Cardiac muscle cell (in vitro differentiated cells and primary cell): ENCODE measurements at regions not wholly inside any gene's neighbourhood (a gene's known extent, or its start where the extent isn't known, plus 50 kb on each side); places are given as distances from the start of the nearest gene placed in this dataset.
A peak's percentile ranks its signal among the peaks of the same experiment; 100 is the strongest.

Experiments
- DNase-seq, 2 donors: peaks; one replicate each; pipeline versions ENCODE4 v3.0.0 to v3.0.0-alpha.2; 2010 to 2017; ENCODE audit warnings: low read depth in 1 of 2, low spot score in 1 of 2
- H3K27ac ChIP-seq: fragments of 200-600 bp; sonication (generic); 2 replicates; pipeline ENCODE4 v1.5.1; 2016
- H3K27me3 ChIP-seq: fragments of 200-600 bp; sonication (generic); 2 replicates; pipeline ENCODE4 v1.6.0; 2016; ENCODE audit warnings: control low read depth
- H3K36me3 ChIP-seq: fragments of 200-600 bp; sonication (generic); 2 replicates; pipeline ENCODE4 v1.5.1; 2016; ENCODE audit warnings: control low read depth
- H3K4me1 ChIP-seq: fragments of 200-600 bp; sonication (generic); 2 replicates; pipeline ENCODE4 v1.8.1; 2017; ENCODE audit warnings: low read depth, mild to moderate bottlenecking, mixed run types
- H3K4me3 ChIP-seq: fragments of 200-600 bp; sonication (generic); 2 replicates; pipeline ENCODE4 v1.5.1; 2016; ENCODE audit warnings: mild to moderate bottlenecking
- H3K9me3 ChIP-seq: fragments of 200-600 bp; sonication (generic); 2 replicates; pipeline ENCODE4 v1.5.1; 2017; ENCODE audit warnings: low read depth, mild to moderate bottlenecking, control low read depth
- TF ChIP-seq, protein P1 (sequence below): IDR thresholded peaks from 2 replicates; pipeline ENCODE4 v1.5.1; 2012; ENCODE audit warnings: low read depth, mild to moderate bottlenecking, low read length

DNA sequence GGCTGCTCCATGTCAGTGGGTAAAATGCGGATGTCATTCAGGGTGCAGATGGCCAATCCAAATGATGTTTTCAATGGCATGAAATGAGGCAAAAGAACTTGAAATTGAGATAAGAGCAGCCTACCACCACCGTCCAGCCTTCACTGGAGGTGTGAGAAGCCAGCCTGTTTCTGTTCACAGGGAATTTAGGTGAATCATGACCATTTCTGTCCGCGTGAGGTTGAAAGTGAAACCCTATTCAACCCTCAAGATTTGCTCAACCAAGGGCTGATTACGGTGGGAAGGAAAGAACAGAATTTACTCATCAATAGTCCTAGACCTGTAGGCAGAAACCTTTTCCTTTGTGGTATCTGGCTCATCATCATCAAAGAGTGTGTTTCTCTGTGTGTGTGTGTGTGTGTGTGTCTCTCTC, 370.7 kb downstream of the COG6 start:
- H3K4me3 ChIP-seq, result no peak overlapping the region
- TF ChIP-seq, protein P1, sequence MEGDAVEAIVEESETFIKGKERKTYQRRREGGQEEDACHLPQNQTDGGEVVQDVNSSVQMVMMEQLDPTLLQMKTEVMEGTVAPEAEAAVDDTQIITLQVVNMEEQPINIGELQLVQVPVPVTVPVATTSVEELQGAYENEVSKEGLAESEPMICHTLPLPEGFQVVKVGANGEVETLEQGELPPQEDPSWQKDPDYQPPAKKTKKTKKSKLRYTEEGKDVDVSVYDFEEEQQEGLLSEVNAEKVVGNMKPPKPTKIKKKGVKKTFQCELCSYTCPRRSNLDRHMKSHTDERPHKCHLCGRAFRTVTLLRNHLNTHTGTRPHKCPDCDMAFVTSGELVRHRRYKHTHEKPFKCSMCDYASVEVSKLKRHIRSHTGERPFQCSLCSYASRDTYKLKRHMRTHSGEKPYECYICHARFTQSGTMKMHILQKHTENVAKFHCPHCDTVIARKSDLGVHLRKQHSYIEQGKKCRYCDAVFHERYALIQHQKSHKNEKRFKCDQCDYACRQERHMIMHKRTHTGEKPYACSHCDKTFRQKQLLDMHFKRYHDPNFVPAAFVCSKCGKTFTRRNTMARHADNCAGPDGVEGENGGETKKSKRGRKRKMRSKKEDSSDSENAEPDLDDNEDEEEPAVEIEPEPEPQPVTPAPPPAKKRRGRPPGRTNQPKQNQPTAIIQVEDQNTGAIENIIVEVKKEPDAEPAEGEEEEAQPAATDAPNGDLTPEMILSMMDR, result no peak
- H3K27me3 ChIP-seq, result no peaks in the 10 kb centered on the region
- no peak overlapping the region for H3K27ac ChIP-seq
- DNase-seq, result peak in 1 of 2 donors; percentile 16
- no peaks in the 10 kb centered on the region for H3K4me1 ChIP-seq
- no peaks in the 10 kb centered on the region for H3K36me3 ChIP-seq
- H3K9me3 ChIP-seq, result no peaks in the 10 kb centered on the region

DNA sequence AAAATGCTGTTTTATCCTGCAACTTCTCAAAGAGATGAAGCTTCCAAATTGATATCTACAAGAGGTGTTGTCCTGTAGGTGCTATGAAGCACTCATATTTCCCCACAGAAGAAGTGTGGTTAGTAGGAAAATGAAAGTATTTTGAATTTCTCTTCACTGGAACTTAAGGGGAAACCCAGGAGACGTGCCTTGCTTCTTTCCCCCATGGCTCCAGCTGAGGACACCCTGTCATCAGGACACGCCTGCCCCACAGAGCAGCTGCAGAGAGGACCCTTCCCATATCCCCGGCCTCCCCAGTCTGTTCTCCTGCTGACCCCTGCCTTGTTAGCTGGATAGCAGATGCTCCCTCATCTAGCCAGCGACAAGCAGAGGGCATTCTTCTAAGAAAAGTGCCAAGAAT, 371.3 kb downstream of the COG6 start:
- TF ChIP-seq, protein P1, result no peak
- no peak overlapping the region for H3K4me3 ChIP-seq
- H3K9me3 ChIP-seq, result no peaks in the 10 kb centered on the region
- no peaks in the 10 kb centered on the region for H3K4me1 ChIP-seq
- no peak overlapping the region for H3K27ac ChIP-seq
- no peaks in the 10 kb centered on the region for H3K36me3 ChIP-seq
- no peak for DNase-seq
- no peaks in the 10 kb centered on the region for H3K27me3 ChIP-seq

DNA sequence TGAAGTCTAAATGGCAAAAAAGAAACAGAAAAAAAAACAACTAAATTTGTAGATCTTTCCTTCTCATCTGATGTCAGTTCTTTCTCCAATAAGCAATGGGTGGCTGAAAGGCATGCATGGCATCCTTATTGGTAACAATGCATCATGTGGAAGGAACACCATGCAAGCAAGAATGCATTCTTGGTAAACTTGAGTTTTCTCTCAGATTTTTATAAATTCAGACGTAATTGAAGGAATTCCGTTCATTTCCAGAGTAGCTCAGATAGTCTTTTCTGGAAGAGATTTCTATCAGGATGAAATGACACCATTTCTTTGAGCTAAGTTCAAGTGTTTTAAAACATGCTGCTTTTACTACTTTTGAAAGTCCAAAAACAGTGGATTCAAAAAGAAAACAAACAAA, 373.0 kb downstream of the COG6 start:
- H3K4me3 ChIP-seq, result no peak overlapping the region

DNA sequence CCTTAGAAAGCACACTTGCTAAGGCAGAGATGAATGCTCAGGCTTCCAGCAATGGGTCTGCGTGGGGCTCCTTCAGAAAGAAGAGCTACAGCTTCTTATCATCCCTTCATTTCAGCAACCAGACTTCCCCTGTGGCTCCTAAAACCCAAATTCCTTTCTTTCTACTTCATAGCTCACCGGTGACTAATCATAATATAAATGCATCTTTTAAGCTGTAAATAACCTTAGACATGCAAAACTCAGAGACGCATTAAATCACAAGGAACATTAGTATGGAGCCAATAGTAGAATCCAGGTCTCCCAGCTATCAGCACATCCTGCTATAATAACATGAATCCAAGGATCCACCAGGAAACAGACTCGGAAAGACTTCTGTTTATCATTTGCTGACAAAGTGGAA, 375.6 kb downstream of the COG6 start:
- Histone ChIP-seq H3K36me3 (no peaks in the 10 kb centered on the region), H3K27ac (no peak overlapping the region), H3K9me3 (no peaks in the 10 kb centered on the region), H3K4me1 (no peaks in the 10 kb centered on the region), H3K27me3 (no peaks in the 10 kb centered on the region), H3K4me3 (no peak overlapping the region)
- peak in 1 of 2 donors; percentile 84 for DNase-seq
- TF ChIP-seq, protein P1, result no peak

More for the DNA sequence above, 373.0 kb downstream of the COG6 start:
- H3K36me3 ChIP-seq, result no peaks in the 10 kb centered on the region
- TF ChIP-seq, protein P1, result no peak
- H3K4me1 ChIP-seq, result no peaks in the 10 kb centered on the region
- no peak for DNase-seq
- H3K9me3 ChIP-seq, result no peaks in the 10 kb centered on the region
- no peaks in the 10 kb centered on the region for H3K27me3 ChIP-seq
- no peak overlapping the region for H3K27ac ChIP-seq

DNA sequence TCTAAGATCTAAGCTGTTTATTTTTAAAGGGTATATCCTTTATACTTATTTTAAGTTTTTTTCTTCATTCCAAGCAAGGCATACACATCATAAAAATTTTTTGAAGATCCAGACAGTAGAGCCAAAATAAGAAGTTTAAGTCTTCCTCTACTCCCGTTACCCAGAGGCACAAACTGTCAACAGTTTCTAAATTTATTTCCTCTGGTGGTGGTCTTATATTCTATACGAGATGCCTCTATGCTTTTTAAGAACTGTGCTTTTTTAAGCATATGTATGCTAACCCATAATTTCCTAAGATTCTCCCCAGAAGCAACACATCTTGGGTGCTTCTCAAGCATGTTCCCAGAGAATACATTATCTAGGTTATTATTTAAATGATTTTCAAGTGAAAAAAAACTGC, 383.6 kb downstream of the COG6 start:
- DNase-seq, result no peak
- Histone ChIP-seq H3K4me1 (no peaks in the 10 kb centered on the region), H3K27me3 (no peaks in the 10 kb centered on the region), H3K4me3 (no peak overlapping the region), H3K27ac (no peak overlapping the region), H3K36me3 (no peaks in the 10 kb centered on the region), H3K9me3 (no peaks in the 10 kb centered on the region)
- TF ChIP-seq, protein P1, result no peak

- no peak for DNase-seq
- no peak overlapping the region for H3K27ac ChIP-seq
- H3K4me3 ChIP-seq, result no peak overlapping the region
- TF ChIP-seq, protein P1, result no peak
- no peaks in the 10 kb centered on the region for H3K36me3 ChIP-seq
- no peaks in the 10 kb centered on the region for H3K9me3 ChIP-seq
- H3K27me3 ChIP-seq, result no peaks in the 10 kb centered on the region
- H3K4me1 ChIP-seq, result no peaks in the 10 kb centered on the region
Measured at GRCh38 chr13:40042991-40043390, 387.5 kb downstream of the COG6 start.
